GM23338 (cell line): ENCODE measurements at regions not wholly inside any gene's neighbourhood (a gene's known extent, or its start where the extent isn't known, plus 50 kb on each side); places are given as distances from the start of the nearest gene placed in this dataset.

Source experiments
- NANOG ChIP-seq: IDR thresholded peaks from 2 replicates; pipeline ENCODE4 v1.6.1; 2016; ENCODE audit warnings: antibody characterized with exemption, borderline replicate concordance
- REST ChIP-seq: IDR thresholded peaks from one replicate; pipeline ENCODE4 v1.6.1; 2018; ENCODE audit warnings: antibody characterized with exemption; ENCODE audit not compliant: unreplicated experiment
- STAT1 ChIP-seq: IDR thresholded peaks from one replicate; pipeline ENCODE4 v1.6.1; 2016; ENCODE audit warnings: antibody characterized with exemption; ENCODE audit not compliant: unreplicated experiment
- ZNF114 ChIP-seq: fragments of 250-450 bp; sonication (Bioruptor Pico); IDR thresholded peaks from 2 replicates; pipeline ENCODE4 v1.5.0; 2020; ENCODE audit warnings: mild to moderate bottlenecking, moderate library complexity
- ZNF462 ChIP-seq: fragments of 250-450 bp; sonication (Bioruptor Pico); IDR thresholded peaks from 2 replicates; pipeline ENCODE4 v1.5.0; 2020; ENCODE audit warnings: mild to moderate bottlenecking, moderate library complexity

- TF ChIP-seq ZNF462 (CRISPR knock-in tag) (no peak), REST (no peak), ZNF114 (CRISPR knock-in tag) (no peak), NANOG (no peak), STAT1 (no peak)
These were observed 167.4 kb downstream of the HS3ST1 start (continued) for GRCh38 chr4:11261066-11261850.
